C4-2B (cell line): ENCODE measurements at regions not wholly inside any gene's neighbourhood (a gene's known extent, or its start where the extent isn't known, plus 50 kb on each side); places are given as distances from the start of the nearest gene placed in this dataset.

Experiments
- ZFX ChIP-seq: fragments of 450-650 bp; IDR thresholded peaks from 2 replicates; pipeline ENCODE4 v1.6.1; 2017
- TF ChIP-seq, protein P1 (sequence below): fragments of 450-650 bp; conservative IDR thresholded peaks from 2 replicates; pipeline ENCODE4 v1.5.1; 2017; ENCODE audit warnings: mild to moderate bottlenecking

DNA sequence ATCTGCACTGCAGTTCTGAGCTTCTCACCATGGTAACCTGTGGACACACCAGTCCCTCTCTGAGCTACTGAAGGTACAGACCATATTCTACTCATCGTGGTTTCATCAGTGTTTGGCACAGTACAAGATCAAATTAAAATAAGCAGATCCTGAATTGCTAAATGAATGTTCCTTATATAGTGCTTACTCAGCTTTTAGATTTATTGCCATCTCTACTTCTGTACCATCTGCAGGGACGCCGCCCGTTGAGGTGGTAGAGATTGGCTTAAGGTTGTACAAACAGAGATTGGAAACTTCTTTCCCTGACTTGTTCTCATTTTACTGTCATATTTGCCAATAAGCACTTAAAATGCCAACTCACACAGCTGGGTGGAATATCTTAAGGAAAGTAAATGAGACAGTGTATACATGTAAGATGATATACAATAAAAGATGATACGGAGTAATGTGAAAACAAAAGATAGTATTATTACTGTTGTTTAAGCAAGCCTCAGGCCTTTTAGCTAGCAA, 223.4 kb upstream of the FOXQ1 start:
- TF ChIP-seq, protein P1, sequence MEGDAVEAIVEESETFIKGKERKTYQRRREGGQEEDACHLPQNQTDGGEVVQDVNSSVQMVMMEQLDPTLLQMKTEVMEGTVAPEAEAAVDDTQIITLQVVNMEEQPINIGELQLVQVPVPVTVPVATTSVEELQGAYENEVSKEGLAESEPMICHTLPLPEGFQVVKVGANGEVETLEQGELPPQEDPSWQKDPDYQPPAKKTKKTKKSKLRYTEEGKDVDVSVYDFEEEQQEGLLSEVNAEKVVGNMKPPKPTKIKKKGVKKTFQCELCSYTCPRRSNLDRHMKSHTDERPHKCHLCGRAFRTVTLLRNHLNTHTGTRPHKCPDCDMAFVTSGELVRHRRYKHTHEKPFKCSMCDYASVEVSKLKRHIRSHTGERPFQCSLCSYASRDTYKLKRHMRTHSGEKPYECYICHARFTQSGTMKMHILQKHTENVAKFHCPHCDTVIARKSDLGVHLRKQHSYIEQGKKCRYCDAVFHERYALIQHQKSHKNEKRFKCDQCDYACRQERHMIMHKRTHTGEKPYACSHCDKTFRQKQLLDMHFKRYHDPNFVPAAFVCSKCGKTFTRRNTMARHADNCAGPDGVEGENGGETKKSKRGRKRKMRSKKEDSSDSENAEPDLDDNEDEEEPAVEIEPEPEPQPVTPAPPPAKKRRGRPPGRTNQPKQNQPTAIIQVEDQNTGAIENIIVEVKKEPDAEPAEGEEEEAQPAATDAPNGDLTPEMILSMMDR, result no peak
- no peak for TF ChIP-seq ZFX
